K562 (cell line): ENCODE measurements at regions not wholly inside any gene's neighbourhood (a gene's known extent, or its start where the extent isn't known, plus 50 kb on each side); places are given as distances from the start of the nearest gene placed in this dataset.

Experiments used
- CHD4 ChIP-seq: fragments of 200-600 bp; sonication (generic); IDR thresholded peaks from 3 replicates; pipeline ENCODE4 v1.6.1; 2012; ENCODE audit warnings: low read depth, mild to moderate bottlenecking, mixed read lengths, low read length, inconsistent platforms; ENCODE audit not compliant: insufficient read depth, insufficient replicate concordance, poor library complexity, severe bottlenecking
- DPF2 ChIP-seq: fragments of 450-650 bp; IDR thresholded peaks from 2 replicates; pipeline ENCODE4 v1.6.1; 2016
- GABPA ChIP-seq: fragments of 200-800 bp; sonication (Bioruptor generic); conservative IDR thresholded peaks from 2 replicates; pipeline ENCODE4 v1.6.1; 2016; ENCODE audit warnings: low read depth, missing genetic modification characterization, missing compliant biosample characterization
- HNRNPH1 ChIP-seq: fragments of 200-400 bp; formaldehyde crosslinking; optimal IDR thresholded peaks from 2 replicates; pipeline ENCODE3; 2017; ENCODE audit warnings: low read depth, mild to moderate bottlenecking, low read length, moderate library complexity
- HOXB6 ChIP-seq: fragments of 250-450 bp; sonication (Bioruptor Pico); IDR thresholded peaks from 2 replicates; pipeline ENCODE4 v1.5.1; 2022; ENCODE audit warnings: mild to moderate bottlenecking, borderline replicate concordance
- JUND ChIP-seq, 2 experiments: IDR thresholded peaks; 2 replicates in 1 of 2; 3 replicates in 1 of 2; pipeline ENCODE4 v1.6.1; 2011; ENCODE audit warnings: borderline replicate concordance in 2 of 2, low read depth in 2 of 2, low read length in 2 of 2, improper control_type of control experiment in 1 of 2, missing biosample characterization in 1 of 2, missing genetic modification characterization in 1 of 2, missing genetic modification reagents in 1 of 2
- MEF2A ChIP-seq: IDR thresholded peaks from 2 replicates; pipeline ENCODE4 v1.6.1; 2011; ENCODE audit warnings: low read depth, mild to moderate bottlenecking, low read length, moderate library complexity; ENCODE audit not compliant: control insufficient read depth
- MIER1 ChIP-seq: fragments of 450-650 bp; IDR thresholded peaks from 2 replicates; pipeline ENCODE4 v1.6.1; 2016; ENCODE audit warnings: antibody characterized with exemption, mild to moderate bottlenecking, low read depth
- MLLT1 ChIP-seq, 2 experiments: fragments of 450-650 bp; IDR thresholded peaks; 2 replicates each; pipeline ENCODE4 v1.6.1; 2016
- MTA1 ChIP-seq: fragments of 450-650 bp; IDR thresholded peaks from 2 replicates; pipeline ENCODE4 v1.6.1; 2017; ENCODE audit warnings: borderline replicate concordance
- NFIX ChIP-seq: fragments of 250-450 bp; sonication (Bioruptor Pico); IDR thresholded peaks from 2 replicates; pipeline ENCODE4 v1.4.0; 2020; ENCODE audit warnings: low read depth, mild to moderate bottlenecking, moderate library complexity
- NR2C1 ChIP-seq, 2 experiments: fragments of 450-650 bp; IDR thresholded peaks; 2 replicates each; pipeline ENCODE4 v1.6.1; 2017; ENCODE audit warnings: mild to moderate bottlenecking in 2 of 2, antibody characterized with exemption in 1 of 2, inconsistent platforms in 1 of 2, missing compliant biosample characterization in 1 of 2, missing genetic modification characterization in 1 of 2
- YY1 ChIP-seq, 3 experiments: IDR thresholded peaks; 2 replicates each; pipeline ENCODE4 v1.6.1; 2011; ENCODE audit warnings: low read length in 2 of 3, mild to moderate bottlenecking in 2 of 3, moderate library complexity in 2 of 3, borderline replicate concordance in 1 of 3, control low read depth in 1 of 3, low read depth in 1 of 3; ENCODE audit not compliant: insufficient read depth in 3 of 3, insufficient replicate concordance in 2 of 3, control insufficient read depth in 1 of 3, insufficient read length in 1 of 3; ENCODE audit errors: extremely low read depth in 1 of 3
- ZNF217 ChIP-seq: sonication (generic); formaldehyde crosslinking; IDR thresholded peaks from 2 replicates; pipeline ENCODE4 v1.8.0; 2022; ENCODE audit warnings: mild to moderate bottlenecking, missing genetic modification reagents
- ZNF76 ChIP-seq: fragments of 250-450 bp; sonication (Bioruptor Pico); IDR thresholded peaks from 2 replicates; pipeline ENCODE4 v1.4.0; 2020; ENCODE audit warnings: mild to moderate bottlenecking, moderate library complexity, borderline replicate concordance
- TF ChIP-seq, protein P1 (sequence below): fragments of 450-650 bp; IDR thresholded peaks from 2 replicates; pipeline ENCODE4 v1.6.1; 2017; ENCODE audit warnings: antibody characterized with exemption, mild to moderate bottlenecking

DNA sequence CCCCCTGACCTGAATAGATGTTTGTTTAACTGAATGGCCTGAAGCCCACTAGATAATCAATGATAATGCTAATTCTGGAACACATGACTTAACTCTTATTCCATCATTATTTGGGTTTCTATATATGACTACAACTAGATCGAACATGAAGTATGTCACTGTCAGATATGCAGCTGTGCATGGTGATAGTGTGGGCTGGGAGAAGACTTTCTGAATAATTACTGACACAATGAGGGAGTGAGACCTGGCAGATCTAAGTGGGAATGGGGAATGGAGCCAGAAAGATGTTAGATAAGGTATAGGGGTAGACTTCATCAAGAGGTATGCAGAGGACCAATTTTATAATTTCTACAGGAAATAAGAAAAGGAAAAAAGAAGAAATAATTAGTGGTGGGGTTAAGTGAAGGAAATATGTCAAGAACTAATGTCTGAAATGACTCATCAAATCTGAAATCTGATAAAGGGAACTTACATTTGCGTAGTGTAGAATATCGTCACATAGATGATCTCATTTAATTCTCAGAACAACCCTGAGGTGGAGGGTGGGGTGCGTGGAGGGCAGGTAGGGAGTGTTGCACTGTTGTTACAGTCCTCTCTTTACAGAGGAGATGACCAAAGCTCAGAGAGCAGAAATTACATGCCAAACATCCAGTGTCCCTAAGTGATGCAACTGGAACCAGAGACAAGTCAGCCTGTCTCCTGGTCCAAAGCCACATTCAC, 68.2 kb upstream of the EED start (continued):
- TF ChIP-seq, protein P1, sequence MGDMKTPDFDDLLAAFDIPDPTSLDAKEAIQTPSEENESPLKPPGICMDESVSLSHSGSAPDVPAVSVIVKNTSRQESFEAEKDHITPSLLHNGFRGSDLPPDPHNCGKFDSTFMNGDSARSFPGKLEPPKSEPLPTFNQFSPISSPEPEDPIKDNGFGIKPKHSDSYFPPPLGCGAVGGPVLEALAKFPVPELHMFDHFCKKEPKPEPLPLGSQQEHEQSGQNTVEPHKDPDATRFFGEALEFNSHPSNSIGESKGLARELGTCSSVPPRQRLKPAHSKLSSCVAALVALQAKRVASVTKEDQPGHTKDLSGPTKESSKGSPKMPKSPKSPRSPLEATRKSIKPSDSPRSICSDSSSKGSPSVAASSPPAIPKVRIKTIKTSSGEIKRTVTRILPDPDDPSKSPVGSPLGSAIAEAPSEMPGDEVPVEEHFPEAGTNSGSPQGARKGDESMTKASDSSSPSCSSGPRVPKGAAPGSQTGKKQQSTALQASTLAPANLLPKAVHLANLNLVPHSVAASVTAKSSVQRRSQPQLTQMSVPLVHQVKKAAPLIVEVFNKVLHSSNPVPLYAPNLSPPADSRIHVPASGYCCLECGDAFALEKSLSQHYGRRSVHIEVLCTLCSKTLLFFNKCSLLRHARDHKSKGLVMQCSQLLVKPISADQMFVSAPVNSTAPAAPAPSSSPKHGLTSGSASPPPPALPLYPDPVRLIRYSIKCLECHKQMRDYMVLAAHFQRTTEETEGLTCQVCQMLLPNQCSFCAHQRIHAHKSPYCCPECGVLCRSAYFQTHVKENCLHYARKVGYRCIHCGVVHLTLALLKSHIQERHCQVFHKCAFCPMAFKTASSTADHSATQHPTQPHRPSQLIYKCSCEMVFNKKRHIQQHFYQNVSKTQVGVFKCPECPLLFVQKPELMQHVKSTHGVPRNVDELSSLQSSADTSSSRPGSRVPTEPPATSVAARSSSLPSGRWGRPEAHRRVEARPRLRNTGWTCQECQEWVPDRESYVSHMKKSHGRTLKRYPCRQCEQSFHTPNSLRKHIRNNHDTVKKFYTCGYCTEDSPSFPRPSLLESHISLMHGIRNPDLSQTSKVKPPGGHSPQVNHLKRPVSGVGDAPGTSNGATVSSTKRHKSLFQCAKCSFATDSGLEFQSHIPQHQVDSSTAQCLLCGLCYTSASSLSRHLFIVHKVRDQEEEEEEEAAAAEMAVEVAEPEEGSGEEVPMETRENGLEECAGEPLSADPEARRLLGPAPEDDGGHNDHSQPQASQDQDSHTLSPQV = peak; percentile 75
- TF ChIP-seq CHD4 = no peak
- no peak for TF ChIP-seq NR2C1 (IDR thresholded peaks at IDR 0.05)
- TF ChIP-seq NR2C1 (tag; IDR thresholded peaks at IDR 0.05) = no peak
- peak; percentile 29; the same call in 1 of the 2 replicates for TF ChIP-seq GABPA (tag)
- TF ChIP-seq MLLT1 (IDR thresholded peaks at IDR 0.05) = peak in 1 of 2 experiments; percentile 61; a peak in 1 of 4 replicates
- no peak for TF ChIP-seq MIER1
- TF ChIP-seq YY1 (IDR thresholded peaks at IDR 0.05; ENCODE audit: borderline replicate concordance in 1 of 3, control insufficient read depth in 1 of 3, extremely low read depth in 1 of 3, insufficient read depth in 3 of 3, insufficient read length in 1 of 3, insufficient replicate concordance in 2 of 3, low read depth in 1 of 3, low read length in 2 of 3) = no peak
- no peak for TF ChIP-seq ZNF76 (CRISPR knock-in tag)
- peak; percentile 99 for TF ChIP-seq DPF2
- TF ChIP-seq NFIX (CRISPR knock-in tag) = no peak
- peak; percentile 69; the same call in 1 of the 2 replicates for TF ChIP-seq MEF2A
- no peak for TF ChIP-seq HNRNPH1
- no peak for TF ChIP-seq HOXB6 (CRISPR knock-in tag)
- TF ChIP-seq MTA1 = peak; percentile 84
- TF ChIP-seq ZNF217 (CRISPR knock-in tag) = no peak
- peak; percentile 96 for TF ChIP-seq JUND (IDR thresholded peaks at IDR 0.05; ENCODE audit: borderline replicate concordance, low read depth, low read length)
- TF ChIP-seq JUND (tag; IDR thresholded peaks at IDR 0.05; ENCODE audit: borderline replicate concordance, low read depth, low read length) = peak; percentile 97
